Iris pigment epithelial cell (primary cell): ENCODE measurements at regions not wholly inside any gene's neighbourhood (a gene's known extent, or its start where the extent isn't known, plus 50 kb on each side); places are given as distances from the start of the nearest gene placed in this dataset.
A peak's percentile ranks its signal among the peaks of the same experiment; 100 is the strongest.
"Not testable (repeated sequence)": the region's sequence is repeated elsewhere in the genome, so short reads cannot be mapped to it uniquely, and the experiment has no call there.

Experiments used
- DNase-seq: peaks from one replicate; pipeline ENCODE4 v3.0.0-alpha.2; 2011; ENCODE audit warnings: low read depth

GRCh38 chr16:65807858-65808257, 558.6 kb upstream of the CDH5 start:
- DNase-seq = no peak

DNA sequence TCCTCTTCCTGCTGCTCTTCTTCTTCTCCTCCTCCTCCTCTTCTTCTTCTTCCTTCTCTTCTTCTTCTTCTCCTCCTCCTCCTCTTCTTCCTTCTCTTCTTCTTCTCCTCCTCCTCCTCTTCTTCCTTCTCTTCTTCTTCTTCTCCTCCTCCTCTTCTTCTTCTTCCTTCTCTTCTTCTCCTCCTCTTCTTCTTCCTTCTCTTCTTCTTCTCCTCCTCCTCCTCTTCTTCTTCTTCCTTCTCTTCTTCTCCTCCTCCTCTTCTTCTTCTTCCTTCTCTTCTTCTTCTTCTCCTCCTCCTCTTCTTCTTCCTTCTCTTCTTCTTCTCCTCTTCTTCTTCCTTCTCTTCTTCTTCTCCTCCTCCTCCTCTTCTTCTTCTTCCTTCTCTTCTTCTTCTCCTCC, 560.8 kb upstream of the CDH5 start:
- DNase-seq = not testable (repeated sequence)

GRCh38 chr16:65796481-65796880, 570.0 kb upstream of the CDH5 start:
- no peak for DNase-seq

- no peak for DNase-seq
These were observed 571.5 kb upstream of the CDH5 start for GRCh38 chr16:65794973-65795372.

GRCh38 chr16:65793781-65794180, 572.7 kb upstream of the CDH5 start:
- DNase-seq = no peak

DNA sequence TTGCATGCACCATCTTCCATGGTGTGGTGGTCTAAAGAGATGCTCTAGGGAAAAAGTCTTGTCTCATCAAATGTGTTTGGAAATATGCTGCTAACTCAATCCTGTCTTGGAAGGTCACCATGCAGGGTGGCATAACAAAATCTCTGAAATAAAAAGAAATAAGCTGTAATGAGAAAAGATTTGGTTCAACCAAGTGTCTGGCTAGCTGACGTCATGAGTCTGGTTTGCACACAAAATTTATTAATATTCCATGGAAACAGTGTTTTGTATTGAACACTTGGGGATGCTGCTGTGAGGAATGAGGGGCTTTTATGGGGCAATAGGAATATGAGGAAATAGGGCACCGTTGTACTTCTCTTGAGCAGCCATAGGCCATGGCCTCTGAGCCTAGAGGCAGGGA, 575.7 kb upstream of the CDH5 start:
- no peak for DNase-seq

- no peak for DNase-seq
These were observed 577.1 kb upstream of the CDH5 start for GRCh38 chr16:65789161-65789945.

DNA sequence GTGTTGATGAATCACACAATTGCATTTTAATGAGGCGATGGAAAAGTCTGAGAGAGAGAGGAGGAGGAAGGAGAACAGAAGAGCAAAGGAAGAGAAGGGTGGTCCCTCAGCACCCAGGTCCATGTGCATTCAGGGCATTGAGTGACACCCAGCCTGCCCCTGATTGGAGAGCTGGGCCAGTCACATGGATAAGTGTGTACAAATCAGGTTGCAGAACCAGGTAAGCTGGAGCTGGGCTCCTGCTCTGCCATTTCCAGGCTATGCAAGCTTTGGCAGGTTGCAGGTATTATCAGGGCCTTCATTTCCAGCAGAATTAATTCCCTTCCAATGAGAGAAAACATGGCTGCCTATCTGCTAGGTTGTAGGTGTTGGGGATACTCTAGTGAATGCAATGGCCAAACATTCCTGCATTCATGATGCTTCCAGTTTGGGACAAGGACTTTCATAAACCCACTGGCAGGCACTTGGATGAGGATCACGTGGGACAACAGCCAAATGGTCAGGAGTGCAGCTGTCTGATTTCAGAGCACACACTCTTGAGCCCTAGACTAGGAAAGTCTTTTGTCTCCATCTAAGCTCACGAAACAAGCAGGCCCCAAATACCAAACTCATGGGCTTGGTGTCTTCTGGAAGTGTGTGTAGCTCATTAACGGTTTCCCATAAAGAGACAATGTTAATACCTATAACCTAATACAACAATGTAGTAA, 577.9 kb upstream of the CDH5 start:
- no peak for DNase-seq

- DNase-seq = no peak
These were observed 578.6 kb upstream of the CDH5 start for GRCh38 chr16:65787921-65788320.

DNA sequence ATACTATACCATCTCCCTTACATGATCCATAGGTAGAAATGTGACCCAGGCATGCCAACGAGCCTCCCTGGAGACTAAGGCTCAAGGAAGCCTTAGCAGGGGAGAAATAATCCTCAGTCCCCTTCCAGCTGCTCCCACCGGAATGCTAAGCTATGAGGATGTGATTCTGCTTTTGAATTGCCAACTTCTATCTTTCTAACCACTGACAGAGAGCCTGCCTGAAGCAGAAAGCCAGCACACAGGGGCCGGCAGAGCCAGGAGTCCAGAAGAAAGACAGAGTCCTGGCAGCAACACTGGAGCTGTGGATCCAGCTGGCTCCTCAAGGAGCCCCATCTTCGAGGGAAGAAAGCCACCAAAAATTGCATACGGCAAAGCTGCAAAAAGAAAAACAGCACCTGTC, 579.6 kb upstream of the CDH5 start:
- no peak for DNase-seq

- no peak for DNase-seq
These were observed 582.6 kb upstream of the CDH5 start for GRCh38 chr16:65783709-65784474.

DNA sequence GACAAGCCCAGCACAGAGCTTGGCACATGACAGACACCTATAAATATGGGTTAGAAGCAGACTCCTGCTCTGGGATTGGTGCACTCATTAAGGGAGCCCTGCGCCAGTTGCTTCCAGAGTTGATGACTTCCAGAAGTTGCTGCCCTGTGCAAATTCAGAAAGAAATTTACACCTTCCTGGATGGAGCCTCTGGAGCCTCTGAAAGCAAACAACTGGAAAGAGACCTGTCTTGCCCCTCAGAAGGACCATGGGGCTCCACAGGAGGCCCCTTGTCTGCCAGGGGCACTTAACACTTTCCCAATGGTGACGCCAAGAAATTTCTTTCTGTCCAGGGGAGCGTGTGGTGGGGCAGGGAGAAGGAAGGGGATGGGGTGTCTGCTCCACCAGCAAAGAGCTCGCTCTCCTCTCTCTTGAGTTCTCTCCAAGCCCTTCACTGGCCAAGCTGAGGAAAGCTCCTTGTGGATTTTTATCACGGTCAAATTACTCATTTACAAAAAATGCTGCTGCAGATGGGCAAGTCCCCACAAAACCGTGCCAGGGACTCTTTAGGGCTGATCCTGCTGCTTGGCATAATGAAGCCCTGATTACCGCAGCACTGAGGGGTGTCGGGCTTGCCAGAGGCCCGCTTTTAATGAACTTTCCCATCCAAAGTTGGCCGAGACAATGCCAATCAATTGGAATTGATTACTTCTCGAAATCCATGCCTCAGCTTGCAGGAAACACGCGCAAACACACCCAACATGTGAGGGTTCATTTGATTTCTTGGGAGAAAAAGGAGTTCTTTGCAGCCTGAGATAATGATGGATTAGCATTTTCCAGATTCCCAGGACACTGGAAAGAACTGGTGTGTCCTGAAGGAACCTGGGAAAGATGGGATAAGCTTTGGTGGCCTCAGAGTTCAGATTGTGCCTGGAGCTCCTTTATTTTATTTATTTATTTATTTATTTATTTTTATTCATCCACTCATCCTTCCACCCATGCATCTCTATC, 583.6 kb upstream of the CDH5 start:
- peak; percentile 63 for DNase-seq

GRCh38 chr16:65781855-65782254, 584.6 kb upstream of the CDH5 start:
- no peak for DNase-seq

DNA sequence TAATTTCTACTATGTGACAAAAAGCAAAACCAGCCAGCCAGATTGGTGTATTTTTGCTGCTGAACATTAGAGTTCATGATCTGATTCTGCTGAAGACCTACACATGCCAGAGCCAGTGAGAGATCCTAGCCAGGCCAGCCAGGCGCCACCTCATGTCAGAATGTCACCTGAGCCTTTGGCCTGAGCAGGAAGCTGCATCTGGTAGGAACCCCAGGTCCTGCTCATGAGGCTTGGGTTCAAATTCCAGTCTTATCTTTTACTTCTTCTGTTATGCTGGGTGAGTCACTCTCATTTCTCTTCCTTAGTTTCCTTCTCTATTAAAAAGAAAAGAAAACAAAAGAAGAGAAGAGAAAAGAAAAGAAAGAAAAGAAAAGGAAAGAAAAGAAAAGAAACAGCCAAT, 585.1 kb upstream of the CDH5 start:
- peak; percentile 30 for DNase-seq

GRCh38 chr16:65779201-65779600, 587.3 kb upstream of the CDH5 start:
- no peak for DNase-seq

DNA sequence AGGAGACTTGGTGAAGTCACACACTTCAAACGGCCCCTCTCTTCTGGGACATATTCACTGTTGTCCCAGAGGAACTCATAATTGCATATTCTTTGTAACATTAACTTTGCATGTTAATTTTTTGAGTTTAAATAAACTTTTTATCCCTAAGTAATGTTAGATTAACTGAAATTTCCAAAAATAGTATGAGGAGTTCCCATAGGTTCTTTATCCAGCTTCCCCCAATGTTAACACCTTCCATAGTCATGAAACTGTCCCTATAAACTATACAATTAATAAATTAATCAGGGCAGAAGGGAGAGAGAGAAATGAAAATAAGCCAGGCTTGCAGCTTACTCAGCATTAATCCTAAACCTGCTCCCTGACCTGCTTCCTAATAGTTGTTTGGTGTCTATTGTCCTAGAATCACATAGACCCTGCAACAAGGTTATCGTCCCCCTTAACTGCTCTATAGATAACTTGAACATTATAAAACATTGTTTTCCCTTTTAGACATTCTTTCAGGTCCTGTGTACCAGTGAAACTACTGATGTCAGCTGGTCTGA, 589.8 kb upstream of the CDH5 start:
- DNase-seq = no peak

DNA sequence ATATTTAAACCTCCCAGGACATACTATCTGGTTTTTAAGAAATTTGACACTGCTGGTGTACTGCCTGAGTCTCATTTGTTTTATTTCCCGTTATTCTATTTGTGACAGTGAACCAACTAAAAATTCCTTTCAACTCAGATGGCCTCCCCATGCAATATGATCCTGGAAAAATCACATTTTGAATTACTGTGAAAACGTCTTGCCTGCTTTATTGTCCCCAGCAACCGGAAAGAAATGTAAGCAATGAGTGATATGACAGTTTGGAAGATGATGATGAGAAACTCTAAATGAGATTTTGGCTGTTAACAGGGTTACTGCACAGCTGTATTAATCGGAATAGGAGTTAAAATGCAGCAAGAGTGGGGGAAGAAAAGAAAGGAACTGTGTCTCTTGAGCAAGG, 590.7 kb upstream of the CDH5 start:
- no peak for DNase-seq

- no peak for DNase-seq
These were observed 592.1 kb upstream of the CDH5 start for GRCh38 chr16:65774350-65774749.

DNA sequence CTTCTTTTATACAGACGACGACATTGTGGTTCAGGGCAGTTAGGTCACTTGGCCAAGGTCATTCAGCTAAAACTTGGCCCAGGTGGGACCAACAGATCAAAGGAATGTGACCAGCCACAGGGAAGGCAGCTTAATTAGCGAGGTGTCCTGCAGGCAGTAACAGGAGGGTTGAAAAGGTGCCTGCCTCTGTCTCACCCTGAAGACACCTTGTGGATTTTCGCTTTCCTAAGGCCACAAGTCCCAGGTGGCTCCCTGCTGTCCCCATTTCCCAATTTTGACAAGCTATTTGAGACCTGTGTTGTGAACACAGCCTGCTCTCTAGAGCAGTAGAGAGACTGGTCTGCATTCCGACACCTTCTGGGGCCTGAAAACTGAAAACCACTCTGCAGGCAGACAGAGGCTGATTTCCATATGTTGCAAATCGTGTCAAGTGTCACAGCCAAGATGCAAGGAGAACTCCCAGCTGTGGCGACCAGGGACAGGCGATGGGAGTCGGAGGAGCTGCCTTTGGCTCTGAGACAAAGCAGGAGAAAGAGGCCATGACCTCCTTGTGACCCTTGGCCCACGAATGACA, 593.1 kb upstream of the CDH5 start:
- no peak for DNase-seq

- no peak for DNase-seq
These were observed 594.3 kb upstream of the CDH5 start for GRCh38 chr16:65772134-65772732.

- no peak for DNase-seq
These were observed 594.8 kb upstream of the CDH5 start for GRCh38 chr16:65771707-65772106.
